ENCODE measurements at regions not wholly inside any gene's neighbourhood (a gene's known extent, or its start where the extent isn't known, plus 50 kb on each side); places are given as distances from the start of the nearest gene placed in this dataset.

- TF ChIP-seq CTCF (IDR thresholded peaks at IDR 0.05; ENCODE audit: low read depth, low read length, missing input control), result no peak
- TF ChIP-seq MAX (IDR thresholded peaks at IDR 0.05), result no peak
- TF ChIP-seq REST (IDR thresholded peaks at IDR 0.05), result no peak
- no peak for TF ChIP-seq RAD21 (IDR thresholded peaks at IDR 0.05)
- TF ChIP-seq GABPA (IDR thresholded peaks at IDR 0.05 in 1 of 2, conservative IDR thresholded peaks at IDR 0.05 in 1 of 2), result no peak
- TF ChIP-seq HNF4A (conservative IDR thresholded peaks at IDR 0.05), result no peak
Measured at GRCh38 chr1:34657266-34657665, 97.6 kb upstream of the GJB5 start.

All from liver (tissue), 3 donors.